Transverse colon (tissue), 4 donors: ENCODE measurements at regions not wholly inside any gene's neighbourhood (a gene's known extent, or its start where the extent isn't known, plus 50 kb on each side); places are given as distances from the start of the nearest gene placed in this dataset.
"Not testable (repeated sequence)": the region's sequence is repeated elsewhere in the genome, so short reads cannot be mapped to it uniquely, and the experiment has no call there.

Experiments used
- CTCF ChIP-seq, 5 experiments: fragments of 200-600 bp in 3 of 5; fragments of 450-650 bp in 2 of 5; sonication (generic) in 3 of 5; IDR thresholded peaks; 1 replicate in 2 of 5; 2 replicates in 3 of 5; pipeline ENCODE4 v1.5.1; 2016 to 2017; ENCODE audit warnings: antibody characterized with exemption in 5 of 5, inconsistent platforms in 3 of 5, mild to moderate bottlenecking in 2 of 5, moderate library complexity in 1 of 5
- EP300 ChIP-seq: sonication (generic); formaldehyde crosslinking; IDR thresholded peaks from one replicate; pipeline ENCODE4 v1.6.1; 2017; ENCODE audit warnings: antibody characterized with exemption, low read depth
- POLR2A ChIP-seq: fragments of 450-650 bp; IDR thresholded peaks from one replicate; pipeline ENCODE4 v1.6.1; 2016; ENCODE audit warnings: antibody characterized with exemption, mild to moderate bottlenecking, moderate library complexity
- POLR2AphosphoS5 ChIP-seq, 3 donors: sonication (generic); formaldehyde crosslinking; IDR thresholded peaks; one replicate each; pipeline ENCODE4 v1.6.1; 2016; ENCODE audit warnings: antibody characterized with exemption in 3 of 3

GRCh38 chr18:1857281-1857680, 714.0 kb downstream of the METTL4 start:
- not testable (repeated sequence) for TF ChIP-seq POLR2A; POLR2AphosphoS5 (IDR thresholded peaks at IDR 0.05); CTCF (IDR thresholded peaks at IDR 0.05); EP300
